Neuronal stem cell (in vitro differentiated cells): ENCODE measurements at regions not wholly inside any gene's neighbourhood (a gene's known extent, or its start where the extent isn't known, plus 50 kb on each side); places are given as distances from the start of the nearest gene placed in this dataset.

Source experiments
- DNase-seq: peaks from one replicate; pipeline ENCODE4 v3.0.0-alpha.2; 2013; ENCODE audit warnings: low spot score
- H2AFZ ChIP-seq: one replicate; pipeline ENCODE4 v1.6.1; 2013; ENCODE audit warnings: mild to moderate bottlenecking, low read length, inconsistent platforms
- H2AK5ac ChIP-seq: 2 replicates; pipeline ENCODE4 v1.6.1; 2013; ENCODE audit warnings: low read depth, mild to moderate bottlenecking, inconsistent platforms, low read length, moderate library complexity, mixed read lengths
- H2BK120ac ChIP-seq: 2 replicates; pipeline ENCODE4 v1.6.1; 2013; ENCODE audit warnings: low read depth, mild to moderate bottlenecking, inconsistent platforms, low read length, moderate library complexity, mixed read lengths
- H2BK12ac ChIP-seq: one replicate; pipeline ENCODE4 v1.6.1; 2013; ENCODE audit warnings: low read length, inconsistent platforms
- H2BK15ac ChIP-seq: 2 replicates; pipeline ENCODE4 v1.6.1; 2013; ENCODE audit warnings: mild to moderate bottlenecking, low read length, inconsistent platforms, mixed read lengths
- H2BK5ac ChIP-seq: one replicate; pipeline ENCODE4 v1.6.1; 2013; ENCODE audit warnings: inconsistent platforms, mild to moderate bottlenecking, low read length, moderate library complexity
- H3K14ac ChIP-seq: one replicate; pipeline ENCODE4 v1.6.1; 2013; ENCODE audit warnings: low read length, inconsistent platforms
- H3K18ac ChIP-seq: 2 replicates; pipeline ENCODE4 v1.6.1; 2013; ENCODE audit warnings: low read length, inconsistent platforms
- H3K23ac ChIP-seq: 2 replicates; pipeline ENCODE4 v1.6.1; 2013; ENCODE audit warnings: low read depth, mild to moderate bottlenecking, mixed read lengths, low read length, inconsistent platforms; ENCODE audit not compliant: poor library complexity
- H3K27ac ChIP-seq: replicated peaks from 3 replicates; pipeline ENCODE4 v1.5.1; 2013; ENCODE audit warnings: low read length, inconsistent platforms
- H3K27me3 ChIP-seq, 3 experiments: 2 replicates each; pipeline ENCODE4 v1.6.1; 2013; ENCODE audit warnings: low read length in 3 of 3, mild to moderate bottlenecking in 2 of 3, inconsistent platforms in 1 of 3, low read depth in 1 of 3, mixed read lengths in 1 of 3, moderate library complexity in 1 of 3; ENCODE audit not compliant: control insufficient read depth in 3 of 3, insufficient read depth in 3 of 3
- H3K36me3 ChIP-seq, 2 donors: replicated peaks in 1 of 2; 2 replicates each; pipeline ENCODE4 v1.6.1; 2013; ENCODE audit warnings: low read length in 2 of 2; ENCODE audit not compliant: control insufficient read depth in 2 of 2, insufficient read depth in 2 of 2
- H3K4ac ChIP-seq: 2 replicates; pipeline ENCODE4 v1.6.1; 2013; ENCODE audit warnings: inconsistent platforms, mild to moderate bottlenecking, low read length, moderate library complexity
- H3K4me1 ChIP-seq, 2 donors: 1 replicate in 1 of 2; 2 replicates in 1 of 2; pipeline ENCODE4 v1.6.1; 2013; ENCODE audit warnings: low read length in 2 of 2, low read depth in 1 of 2; ENCODE audit not compliant: control insufficient read depth in 2 of 2, insufficient read depth in 1 of 2
- H3K4me2 ChIP-seq: one replicate; pipeline ENCODE4 v1.6.1; 2013; ENCODE audit warnings: mild to moderate bottlenecking, low read length, inconsistent platforms; ENCODE audit not compliant: insufficient read depth, poor library complexity, severe bottlenecking
- H3K4me3 ChIP-seq, 2 donors: 2 replicates each; pipeline ENCODE4 v1.5.1; 2013; ENCODE audit warnings: low read length in 2 of 2, mild to moderate bottlenecking in 2 of 2, inconsistent platforms in 1 of 2, moderate library complexity in 1 of 2
- H3K79me1 ChIP-seq: one replicate; pipeline ENCODE4 v1.6.1; 2013; ENCODE audit warnings: low read depth, mild to moderate bottlenecking, inconsistent platforms, low read length, moderate library complexity
- H3K9ac ChIP-seq: one replicate; pipeline ENCODE4 v1.6.1; 2013; ENCODE audit warnings: mild to moderate bottlenecking, low read depth, low read length, inconsistent platforms; ENCODE audit not compliant: poor library complexity
- H3K9me3 ChIP-seq, 2 donors: replicated peaks in 1 of 2; 2 replicates each; pipeline versions ENCODE3 to v1.6.1; 2013; ENCODE audit warnings: low read length in 2 of 2, mild to moderate bottlenecking in 2 of 2, inconsistent platforms in 1 of 2, low read depth in 1 of 2, mixed read lengths in 1 of 2, moderate library complexity in 1 of 2; ENCODE audit not compliant: control insufficient read depth in 2 of 2, insufficient read depth in 1 of 2
- H4K8ac ChIP-seq: one replicate; pipeline ENCODE4 v1.6.1; 2013; ENCODE audit warnings: low read depth, mild to moderate bottlenecking, inconsistent platforms, low read length, moderate library complexity
- H4K91ac ChIP-seq: one replicate; pipeline ENCODE4 v1.6.1; 2013; ENCODE audit warnings: low read length, low read depth, mild to moderate bottlenecking, inconsistent platforms; ENCODE audit not compliant: poor library complexity
- WGBS, 2 donors: extraction: QIAGEN DNeasy Blood & Tissue Kit; methylation state at CpG; one replicate each; pipeline ENCODE4 v1.1.7; 2013; ENCODE audit warnings: missing lambda C conversion rate in 2 of 2, mixed read lengths in 1 of 2; ENCODE audit not compliant: insufficient read length in 2 of 2, insufficient replicate concordance in 1 of 2; ENCODE audit errors: extremely low coverage in 2 of 2; 5-methylcytosine and 5-hydroxymethylcytosine counted together

GRCh38 chr7:1368682-1369571 is 90.3 kb downstream of the MICALL2 start:
- no peak overlapping the region for H2BK120ac ChIP-seq
- H3K9ac ChIP-seq = peak overlapping the region; percentile 60
- peak; percentile 80 for DNase-seq
- H3K36me3 ChIP-seq = no peaks in the 10 kb centered on the region
- H3K4ac ChIP-seq = no peak overlapping the region
- no peak overlapping the region for H2BK12ac ChIP-seq
- peak overlapping the region; percentile 93 for H2AK5ac ChIP-seq
- no peak overlapping the region for H3K14ac ChIP-seq
- H4K91ac ChIP-seq = no peak overlapping the region
- H3K9me3 ChIP-seq = peaks cover 2 to 3% of the 10 kb centered on the region in 2 donors
- no CpG with 5 or more reads among the region's 74 CpGs for WGBS, 2 donors
- H3K27ac ChIP-seq = no peak overlapping the region
- peak overlapping the region in 1 of 2 donors; percentile 32 for H3K4me3 ChIP-seq
- H3K4me1 ChIP-seq = peaks cover 0 to 10% of the 10 kb centered on the region in 2 donors
- no peak overlapping the region for H4K8ac ChIP-seq
- peak overlapping the region; percentile 73 for H2AFZ ChIP-seq
- H2BK5ac ChIP-seq = peak overlapping the region; percentile 78
- H3K4me2 ChIP-seq = peak overlapping the region; percentile 66
- peak overlapping the region; percentile 94 for H2BK15ac ChIP-seq
- peak overlapping the region; percentile 76 for H3K18ac ChIP-seq
- peak overlapping the region; percentile 55 for H3K23ac ChIP-seq
- H3K79me1 ChIP-seq = no peaks in the 10 kb centered on the region
- peaks cover 0 to 88% (median 27%) of the 10 kb centered on the region in 3 experiments for H3K27me3 ChIP-seq

GRCh38 chr7:1369916-1370657 is 89.2 kb downstream of the MICALL2 start:
- no peak overlapping the region for H3K4me2 ChIP-seq
- peaks cover 0 to 10% of the 10 kb centered on the region in 2 donors for H3K4me1 ChIP-seq
- H3K18ac ChIP-seq = peak overlapping the region; percentile 7
- no peak overlapping the region for H4K8ac ChIP-seq
- peak overlapping the region; percentile 44 for H3K9ac ChIP-seq
- H3K79me1 ChIP-seq = no peaks in the 10 kb centered on the region
- H2BK5ac ChIP-seq = no peak overlapping the region
- H3K23ac ChIP-seq = peak overlapping the region; percentile 95
- no peak for DNase-seq
- peaks cover 2 to 3% of the 10 kb centered on the region in 2 donors for H3K9me3 ChIP-seq
- no peak overlapping the region for H2AFZ ChIP-seq
- no peak overlapping the region for H3K4me3 ChIP-seq
- no peak overlapping the region for H2BK120ac ChIP-seq
- peak overlapping the region; percentile 73 for H2BK12ac ChIP-seq
- H2AK5ac ChIP-seq = peak overlapping the region; percentile 99
- H2BK15ac ChIP-seq = peak overlapping the region; percentile 58
- H3K27ac ChIP-seq = no peak overlapping the region
- peaks cover 0 to 76% (median 27%) of the 10 kb centered on the region in 3 experiments for H3K27me3 ChIP-seq
- no peak overlapping the region for H3K4ac ChIP-seq
- peak overlapping the region; percentile 71 for H3K14ac ChIP-seq
- H3K36me3 ChIP-seq = no peaks in the 10 kb centered on the region
- H4K91ac ChIP-seq = no peak overlapping the region
- no CpG with 5 or more reads among the region's 14 CpGs for WGBS, 2 donors

GRCh38 chr7:1370738-1371137 is 88.5 kb downstream of the MICALL2 start:
- no CpG with 5 or more reads among the region's 9 CpGs for WGBS, 2 donors
- Histone ChIP-seq H3K27ac (no peak overlapping the region), H3K4me1 (peaks cover 0 to 10% of the 10 kb centered on the region in 2 donors), H2BK15ac (no peak overlapping the region), H3K9ac (peak overlapping the region; percentile 4), H4K8ac (no peak overlapping the region), H2BK5ac (no peak overlapping the region), H3K4me2 (no peak overlapping the region), H2AK5ac (no peak overlapping the region), H3K14ac (no peak overlapping the region), H2AFZ (no peak overlapping the region), H3K36me3 (no peaks in the 10 kb centered on the region), H3K4ac (no peak overlapping the region), H3K9me3 (peaks cover 1 to 3% of the 10 kb centered on the region in 2 donors), H2BK12ac (no peak overlapping the region), H3K18ac (no peak overlapping the region), H3K27me3 (peaks cover 0 to 70% (median 27%) of the 10 kb centered on the region in 3 experiments), H3K23ac (no peak overlapping the region), H3K4me3 (no peak overlapping the region), H3K79me1 (no peaks in the 10 kb centered on the region), H2BK120ac (no peak overlapping the region), H4K91ac (no peak overlapping the region)
- no peak for DNase-seq

GRCh38 chr7:1372063-1372462 is 87.2 kb downstream of the MICALL2 start:
- Histone ChIP-seq H3K23ac (no peak overlapping the region), H3K4me3 (no peak overlapping the region), H3K4me1 (peaks cover 0 to 10% of the 10 kb centered on the region in 2 donors), H3K18ac (no peak overlapping the region), H2BK5ac (no peak overlapping the region), H2BK15ac (no peak overlapping the region), H2AK5ac (no peak overlapping the region), H3K79me1 (no peaks in the 10 kb centered on the region), H2BK120ac (no peak overlapping the region), H4K8ac (no peak overlapping the region), H2BK12ac (no peak overlapping the region), H2AFZ (no peak overlapping the region), H3K27me3 (peaks cover 0 to 56% (median 27%) of the 10 kb centered on the region in 3 experiments), H3K4ac (no peak overlapping the region), H3K36me3 (no peaks in the 10 kb centered on the region), H4K91ac (no peak overlapping the region), H3K4me2 (no peak overlapping the region), H3K9me3 (no peaks in the 10 kb centered on the region), H3K14ac (no peak overlapping the region), H3K9ac (no peak overlapping the region), H3K27ac (no peak overlapping the region)
- DNase-seq = no peak
- no CpG with 5 or more reads among the region's 6 CpGs for WGBS, 2 donors
